ENCODE measurements at regions not wholly inside any gene's neighbourhood (a gene's known extent, or its start where the extent isn't known, plus 50 kb on each side); places are given as distances from the start of the nearest gene placed in this dataset.

GRCh38 chr1:30129421-30130055 is 593.8 kb downstream of the MATN1 start (continued):
- TF ChIP-seq ZNF592 (IDR thresholded peaks at IDR 0.05) (no peak), ELK1 (IDR thresholded peaks at IDR 0.05; ENCODE audit: low read depth, low read length) (no peak), SREBF2 (IDR thresholded peaks at IDR 0.05; ENCODE audit: low read length) (no peak), RB1 (IDR thresholded peaks at IDR 0.05; ENCODE audit: borderline replicate concordance) (no peak)

- H3K79me2 ChIP-seq (ENCODE audit: control insufficient read depth, insufficient read depth, low read length) = no peaks in the 10 kb centered on the region
- WGBS (ENCODE audit: insufficient coverage, insufficient replicate concordance, low lambda C conversion rate, missing lambda C conversion rate) = 14% methylated on average over 7 of the region's 7 CpGs
- no peak overlapping the region for H3K4me3 ChIP-seq
- no peaks in the 10 kb centered on the region; a peak in 1 of 4 replicates for H3K27me3 ChIP-seq (replicated peaks in 1 of 2; ENCODE audit: control insufficient read depth in 2 of 2, insufficient read depth in 2 of 2, low read length in 1 of 2)
- H3K9me3 ChIP-seq (replicated peaks; ENCODE audit: control insufficient read depth, insufficient read depth, low read length) = no peaks in the 10 kb centered on the region
- no peak overlapping the region for H3K9ac ChIP-seq (ENCODE audit: control insufficient read depth, insufficient read depth, low read length)
- in situ Hi-C loops (cut with MboI) (no loop called here), intact Hi-C loops (cut with micrococcal nuclease; ENCODE audit: unreplicated experiment) (no loop called here)
- no peaks in the 10 kb centered on the region for H3K36me3 ChIP-seq (ENCODE audit: control insufficient read depth in 2 of 2, insufficient read depth in 2 of 2, low read length in 1 of 2)
- ChIA-PET CTCF (no interaction called here), POLR2A (interaction anchor here (0.6 kb wide), 1 partner anchor 919 kb away, joined by 3 read pairs; no protein-coding TSS in a partner anchor), RAD21 (ENCODE audit: unreplicated experiment) (no interaction called here), SMC1A (ENCODE audit: uncharacterized antibody, unreplicated experiment) (no interaction called here)
- FAIRE-seq (no peak), DNase-seq (ENCODE audit: low read depth, low spot score) (no peak), ATAC-seq (no peak)
- H4K20me1 ChIP-seq (ENCODE audit: control insufficient read depth, insufficient read depth) = no peaks in the 10 kb centered on the region
- BruUV-seq (replicated peaks) = no TSS peak
- H3K27ac ChIP-seq (ENCODE audit: control insufficient read depth, insufficient read depth) = no peak overlapping the region
- H2AFZ ChIP-seq (ENCODE audit: control insufficient read depth, low read depth, low read length) = no peak overlapping the region
- no peak overlapping the region for H3K4me2 ChIP-seq (ENCODE audit: control insufficient read depth, insufficient read depth)
- no peaks in the 10 kb centered on the region for H3K4me1 ChIP-seq (ENCODE audit: control insufficient read depth, insufficient read depth, low read length)
- no peak for TF ChIP-seq PKNOX1 (IDR thresholded peaks at IDR 0.05)
- TF ChIP-seq RAD21 (IDR thresholded peaks at IDR 0.05; ENCODE audit: insufficient read depth, low read depth, low read length) = no peak
- no peak for TF ChIP-seq NKRF (conservative IDR thresholded peaks at IDR 0.05)
- no peak for TF ChIP-seq DPF2 (IDR thresholded peaks at IDR 0.05)
- no peak for TF ChIP-seq CBX3 (IDR thresholded peaks at IDR 0.05; ENCODE audit: borderline replicate concordance, low read depth)
- TF ChIP-seq PAX5 (IDR thresholded peaks at IDR 0.05; ENCODE audit: borderline replicate concordance, low read depth, low read length) = no peak
- TF ChIP-seq MLLT1 (IDR thresholded peaks at IDR 0.05) = no peak
- no peak for TF ChIP-seq RUNX3 (IDR thresholded peaks at IDR 0.05; ENCODE audit: low read length)
- TF ChIP-seq CREM (IDR thresholded peaks at IDR 0.05; ENCODE audit: low read depth) = no peak
- TF ChIP-seq POU2F2 (IDR thresholded peaks at IDR 0.05; ENCODE audit: borderline replicate concordance, low read depth, low read length) = no peak
These were observed 594.4 kb downstream of the MATN1 start for GRCh38 chr1:30129001-30129408.
